HCT116 (cell line): ENCODE measurements at regions not wholly inside any gene's neighbourhood (a gene's known extent, or its start where the extent isn't known, plus 50 kb on each side); places are given as distances from the start of the nearest gene placed in this dataset.

ENCODE experiments used
- ATAC-seq: fragments of 200-7000 bp; cut with Tn5 transposase; 2 replicates; pipeline ENCODE4 v1.9.1; 2020; ENCODE audit warnings: mild to moderate bottlenecking, moderate library complexity
- BruUV-seq: library from RNA; stranded (reverse); fragments of 400-500 nt; replicated peaks from 2 replicates; lab custom pipeline; 2021; lab: Mats Ljungman, UMichigan
- CTCF ChIA-PET: fragments of 300-600 bp; sonication (Branson Sonifier 250); formaldehyde crosslinking; loops from one replicate; lab custom pipeline; 2021; ENCODE audit warnings: antibody characterized with exemption; lab: Charles Lee
- POLR2A ChIA-PET: fragments of 300-600, 350-600 bp; sonication (Branson Sonifier 250); formaldehyde crosslinking; loops from one replicate; lab custom pipeline; 2021; ENCODE audit warnings: antibody characterized with exemption; lab: Charles Lee
- RAD21 ChIA-PET, 2 experiments: fragments of 300-600 bp; sonication (Branson Sonifier 250); formaldehyde crosslinking; loops; one replicate each; lab custom pipeline; 2023; ENCODE audit warnings: low total read pairs in 2 of 2; ENCODE audit not compliant: uncharacterized antibody in 2 of 2, unreplicated experiment in 2 of 2, low non-redundant PET in 1 of 2; lab: Charles Lee
- DNase-seq: peaks from one replicate; pipeline ENCODE4 v3.0.0-alpha.2; 2010; ENCODE audit warnings: low read depth, low spot score
- H2AFZ ChIP-seq: fragments of 200-600 bp; shearing (Covaris generic), sonication (generic); 2 replicates; pipeline ENCODE4 v1.6.1; 2017; ENCODE audit warnings: low read depth, mixed run types, mixed read lengths, antibody characterized with exemption, low read length; ENCODE audit not compliant: poor library complexity, severe bottlenecking
- H3K27ac ChIP-seq: 2 replicates; pipeline ENCODE4 v1.5.1; 2012; ENCODE audit warnings: low read depth, low read length
- H3K27me3 ChIP-seq: fragments of 200-600 bp; sonication (generic); 2 replicates; pipeline ENCODE4 v1.6.1; 2016; ENCODE audit warnings: mixed run types, low read length, mixed read lengths; ENCODE audit not compliant: insufficient read depth
- H3K36me3 ChIP-seq, 2 experiments: fragments of 200-500 bp in 1 of 2; fragments of 200-600 bp in 1 of 2; sonication (Bioruptor generic) in 1 of 2; sonication (generic) in 1 of 2; 2 replicates each; pipeline versions ENCODE4 v1.5.1 to v1.6.1; 2014 to 2016; ENCODE audit warnings: low read length in 2 of 2, inconsistent platforms in 1 of 2, mixed read lengths in 1 of 2, mixed run types in 1 of 2; ENCODE audit not compliant: insufficient read depth in 2 of 2, control insufficient read depth in 1 of 2
- H3K4me1 ChIP-seq, 2 experiments: fragments of 200-600 bp in 1 of 2; sonication (generic) in 1 of 2; 2 replicates each; pipeline versions ENCODE4 v1.5.1 to v1.6.1; 2012 to 2017; ENCODE audit warnings: low read length in 2 of 2, inconsistent platforms in 1 of 2, mild to moderate bottlenecking in 1 of 2, mixed read lengths in 1 of 2, mixed run types in 1 of 2, moderate library complexity in 1 of 2; ENCODE audit not compliant: insufficient read depth in 2 of 2, control insufficient read depth in 1 of 2
- H3K4me2 ChIP-seq: fragments of 200-600 bp; sonication (generic); 2 replicates; pipeline ENCODE4 v1.6.1; 2017; ENCODE audit warnings: mixed run types, low read length, mixed read lengths
- H3K4me3 ChIP-seq, 2 experiments: fragments of 200-600 bp in 1 of 2; sonication (generic) in 1 of 2; replicated peaks in 1 of 2; 2 replicates each; pipeline ENCODE4 v1.5.1; 2011 to 2016; ENCODE audit warnings: low read length in 2 of 2, control low read depth in 1 of 2, low read depth in 1 of 2, mild to moderate bottlenecking in 1 of 2, mixed read lengths in 1 of 2, mixed run types in 1 of 2
- H3K79me2 ChIP-seq: fragments of 200-600 bp; sonication (generic); 2 replicates; pipeline ENCODE4 v1.6.1; 2017; ENCODE audit warnings: mild to moderate bottlenecking, mixed run types, low read length, moderate library complexity, mixed read lengths; ENCODE audit not compliant: insufficient read depth
- H3K9ac ChIP-seq: fragments of 200-600 bp; sonication (generic); 2 replicates; pipeline ENCODE4 v1.6.1; 2016; ENCODE audit warnings: low read length, mixed read lengths
- H3K9me2 ChIP-seq: fragments of 200-600 bp; sonication (generic), shearing (Covaris generic); 2 replicates; pipeline ENCODE4 v1.6.1; 2017; ENCODE audit warnings: mixed run types, mild to moderate bottlenecking, moderate library complexity; ENCODE audit not compliant: insufficient read depth
- H3K9me3 ChIP-seq, 2 experiments: fragments of 200-500 bp in 1 of 2; fragments of 200-600 bp in 1 of 2; sonication (Bioruptor generic) in 1 of 2; sonication (generic) in 1 of 2; 2 replicates each; pipeline ENCODE4 v1.6.1; 2014 to 2017; ENCODE audit warnings: low read length in 2 of 2, mixed read lengths in 2 of 2, inconsistent platforms in 1 of 2, low read depth in 1 of 2, mild to moderate bottlenecking in 1 of 2, mixed run types in 1 of 2, moderate library complexity in 1 of 2; ENCODE audit not compliant: control insufficient read depth in 1 of 2, insufficient read depth in 1 of 2
- H4K20me1 ChIP-seq: fragments of 200-600 bp; sonication (generic), shearing (Covaris generic); 2 replicates; pipeline ENCODE4 v1.6.1; 2017; ENCODE audit warnings: mixed run types, mild to moderate bottlenecking, moderate library complexity; ENCODE audit not compliant: insufficient read depth
- CBX3 ChIP-seq: IDR thresholded peaks from 2 replicates; pipeline ENCODE4 v1.6.1; 2012; ENCODE audit warnings: low read depth
- CEBPB ChIP-seq: IDR thresholded peaks from 2 replicates; pipeline ENCODE4 v1.6.1; 2012; ENCODE audit warnings: low read depth
- CTCF ChIP-seq, 3 experiments: fragments of 200-600 bp in 1 of 3; sonication (generic) in 1 of 3; IDR thresholded peaks in 2 of 3; conservative IDR thresholded peaks in 1 of 3; 2 replicates each; pipeline ENCODE4 v1.5.1; 2012 to 2017; ENCODE audit warnings: low read depth in 2 of 3, low read length in 2 of 3, antibody characterized with exemption in 1 of 3, borderline replicate concordance in 1 of 3, control low read depth in 1 of 3, mild to moderate bottlenecking in 1 of 3, mixed read lengths in 1 of 3, mixed run types in 1 of 3, moderate library complexity in 1 of 3; ENCODE audit not compliant: insufficient read depth in 1 of 3
- EZH2 ChIP-seq: fragments of 200-600 bp; sonication (generic); IDR thresholded peaks from 2 replicates; pipeline ENCODE4 v1.6.1; 2017; ENCODE audit warnings: antibody characterized with exemption, mixed run types
- EZH2phosphoT487 ChIP-seq: fragments of 200-600 bp; IDR thresholded peaks from 2 replicates; pipeline ENCODE4 v1.6.1; 2018; ENCODE audit warnings: antibody characterized with exemption, borderline replicate concordance
- JUND ChIP-seq: IDR thresholded peaks from 2 replicates; pipeline ENCODE4 v1.6.1; 2012
- RAD21 ChIP-seq: IDR thresholded peaks from 2 replicates; pipeline ENCODE4 v1.6.1; 2012; ENCODE audit warnings: low read depth, mild to moderate bottlenecking
- REST ChIP-seq: IDR thresholded peaks from 2 replicates; pipeline ENCODE4 v1.6.1; 2012; ENCODE audit warnings: low read depth
- TCF7L2 ChIP-seq: IDR thresholded peaks from 2 replicates; pipeline ENCODE4 v1.7.0; 2011; ENCODE audit warnings: borderline replicate concordance, inconsistent platforms; ENCODE audit not compliant: insufficient read depth, insufficient read length; ENCODE audit errors: extremely low read depth
- YY1 ChIP-seq: IDR thresholded peaks from 2 replicates; pipeline ENCODE4 v1.6.1; 2011; ENCODE audit warnings: low read length, low read depth, moderate library complexity, mild to moderate bottlenecking; ENCODE audit not compliant: insufficient replicate concordance; ENCODE audit errors: extremely low read depth
- intact Hi-C: fragments of 100-400 bp; cut with micrococcal nuclease; formaldehyde crosslinking; loops from 2 replicates; pipeline ENCODE4 v1.10.0; 2022

- no peak overlapping the region for H2AFZ ChIP-seq
- TF ChIP-seq REST, result no peak
- no peak for TF ChIP-seq EZH2phosphoT487
- TF ChIP-seq CBX3, result no peak
- TF ChIP-seq CTCF (IDR thresholded peaks at IDR 0.05 in 2 of 3, conservative IDR thresholded peaks at IDR 0.05 in 1 of 3; ENCODE audit: borderline replicate concordance in 1 of 3, insufficient read depth in 1 of 3, low read depth in 2 of 3, low read length in 2 of 3), result no peak
- no peak for TF ChIP-seq RAD21
- no peak for TF ChIP-seq JUND
- TF ChIP-seq EZH2, result no peak
- TF ChIP-seq CEBPB, result no peak
- no peak for TF ChIP-seq TCF7L2
- TF ChIP-seq YY1, result no peak
- TF ChIP-seq, all 23 proteins: peak for 0
- Histone ChIP-seq H4K20me1 (no peaks in the 10 kb centered on the region), H3K9me2 (no peaks in the 10 kb centered on the region), H3K9ac (no peak overlapping the region), H3K9me3 (no peaks in the 10 kb centered on the region), H3K27me3 (peaks cover 3% of the 10 kb centered on the region; the same call in 1 of the 2 replicates), H3K4me1 (no peaks in the 10 kb centered on the region), H3K36me3 (no peaks in the 10 kb centered on the region), H3K79me2 (no peaks in the 10 kb centered on the region), H3K4me2 (no peak overlapping the region), H3K27ac (no peak overlapping the region), H3K4me3 (no peak overlapping the region)
- no peak for ATAC-seq
- CTCF ChIA-PET, result no interaction called here
- intact Hi-C loops, result no loop called here
- BruUV-seq, result no TSS peak
- RAD21 ChIA-PET, result no interaction called here
- no peak for DNase-seq
- POLR2A ChIA-PET, result no interaction called here
Measured at GRCh38 chr2:128477026-128477820, 158.6 kb upstream of the HS6ST1 start.
